ENCODE measurements at regions not wholly inside any gene's neighbourhood (a gene's known extent, or its start where the extent isn't known, plus 50 kb on each side); places are given as distances from the start of the nearest gene placed in this dataset.

DNA sequence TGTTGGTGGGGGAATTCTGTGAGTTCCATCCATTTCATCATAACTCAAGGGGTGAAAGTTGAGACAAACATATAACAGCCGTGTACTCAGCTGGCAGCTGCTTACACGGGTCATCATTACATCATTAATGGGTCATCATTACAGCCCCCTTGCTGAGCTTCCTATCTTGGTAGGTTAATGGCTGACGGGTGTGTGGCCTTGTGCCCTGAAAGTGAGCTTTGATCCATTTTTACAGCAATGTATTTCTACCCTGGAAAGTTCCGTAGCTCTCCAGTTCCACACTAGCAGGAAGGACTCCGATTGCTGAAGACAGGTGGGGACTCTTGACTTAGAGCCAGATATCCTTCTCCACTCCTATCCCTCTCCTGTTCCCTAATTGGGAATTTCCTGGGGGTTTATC lies 105.2 kb upstream of the DLX2 start:
- no CpG with 5 or more reads among the region's 5 CpGs for WGBS, 2 donors (ENCODE audit: extremely low coverage in 2 of 2, insufficient read length in 2 of 2, insufficient replicate concordance in 1 of 2)
- no peak for DNase-seq (ENCODE audit: low spot score)
- no peak overlapping the region for H3K14ac ChIP-seq (ENCODE audit: low read length)
- no peak overlapping the region for H3K27ac ChIP-seq (replicated peaks; ENCODE audit: low read length)
- no peaks in the 10 kb centered on the region for H3K36me3 ChIP-seq (replicated peaks in 1 of 2; ENCODE audit: control insufficient read depth in 2 of 2, insufficient read depth in 2 of 2, low read length in 2 of 2)
- no peak overlapping the region for H3K9ac ChIP-seq (ENCODE audit: low read depth, low read length, poor library complexity)
- H3K18ac ChIP-seq (ENCODE audit: low read length): no peak overlapping the region
- H2BK12ac ChIP-seq (ENCODE audit: low read length): no peak overlapping the region
- H3K4ac ChIP-seq (ENCODE audit: low read length): no peak overlapping the region
- H2BK15ac ChIP-seq (ENCODE audit: low read length): no peak overlapping the region
- H3K23ac ChIP-seq (ENCODE audit: low read depth, low read length, poor library complexity): no peak overlapping the region
- no peak overlapping the region for H4K91ac ChIP-seq (ENCODE audit: low read depth, low read length, poor library complexity)
- no peak overlapping the region for H4K8ac ChIP-seq (ENCODE audit: low read depth, low read length)
- H3K4me1 ChIP-seq (ENCODE audit: control insufficient read depth in 2 of 2, insufficient read depth in 1 of 2, low read depth in 1 of 2, low read length in 2 of 2): peaks cover 0 to 4% of the 10 kb centered on the region in 2 donors
- H3K27me3 ChIP-seq (ENCODE audit: control insufficient read depth in 3 of 3, insufficient read depth in 3 of 3, low read depth in 1 of 3, low read length in 3 of 3): no peaks in the 10 kb centered on the region
- H2AK5ac ChIP-seq (ENCODE audit: low read depth, low read length): no peak overlapping the region
- no peak overlapping the region for H3K4me3 ChIP-seq (ENCODE audit: low read length in 2 of 2)
- H2AFZ ChIP-seq (ENCODE audit: low read length): no peak overlapping the region
- H3K79me1 ChIP-seq (ENCODE audit: low read depth, low read length): no peaks in the 10 kb centered on the region
- H2BK120ac ChIP-seq (ENCODE audit: low read depth, low read length): no peak overlapping the region
- peaks cover 0 to 4% of the 10 kb centered on the region in 2 donors for H3K9me3 ChIP-seq (replicated peaks in 1 of 2; ENCODE audit: control insufficient read depth in 2 of 2, insufficient read depth in 1 of 2, low read depth in 1 of 2, low read length in 2 of 2)
- no peak overlapping the region for H3K4me2 ChIP-seq (ENCODE audit: insufficient read depth, low read length, poor library complexity, severe bottlenecking)
- H2BK5ac ChIP-seq (ENCODE audit: low read length): no peak overlapping the region

- no peak overlapping the region for H3K9ac ChIP-seq (ENCODE audit: low read depth, low read length, poor library complexity)
- H3K4me3 ChIP-seq (ENCODE audit: low read length in 2 of 2): no peak overlapping the region
- H3K36me3 ChIP-seq (replicated peaks in 1 of 2; ENCODE audit: control insufficient read depth in 2 of 2, insufficient read depth in 2 of 2, low read length in 2 of 2): no peaks in the 10 kb centered on the region
- no peak overlapping the region for H2BK12ac ChIP-seq (ENCODE audit: low read length)
- no peaks in the 10 kb centered on the region for H3K27me3 ChIP-seq (ENCODE audit: control insufficient read depth in 3 of 3, insufficient read depth in 3 of 3, low read depth in 1 of 3, low read length in 3 of 3)
- no peak overlapping the region for H3K18ac ChIP-seq (ENCODE audit: low read length)
- H3K4me1 ChIP-seq (ENCODE audit: control insufficient read depth in 2 of 2, insufficient read depth in 1 of 2, low read depth in 1 of 2, low read length in 2 of 2): peaks cover 4 to 8% of the 10 kb centered on the region in 2 donors
- H2BK120ac ChIP-seq (ENCODE audit: low read depth, low read length): no peak overlapping the region
- H2AFZ ChIP-seq (ENCODE audit: low read length): peak overlapping the region; percentile 49
- no peak overlapping the region for H3K4me2 ChIP-seq (ENCODE audit: insufficient read depth, low read length, poor library complexity, severe bottlenecking)
- H3K14ac ChIP-seq (ENCODE audit: low read length): no peak overlapping the region
- no peak overlapping the region for H4K8ac ChIP-seq (ENCODE audit: low read depth, low read length)
- H2AK5ac ChIP-seq (ENCODE audit: low read depth, low read length): no peak overlapping the region
- H3K23ac ChIP-seq (ENCODE audit: low read depth, low read length, poor library complexity): no peak overlapping the region
- no peak overlapping the region for H2BK5ac ChIP-seq (ENCODE audit: low read length)
- H3K9me3 ChIP-seq (replicated peaks in 1 of 2; ENCODE audit: control insufficient read depth in 2 of 2, insufficient read depth in 1 of 2, low read depth in 1 of 2, low read length in 2 of 2): peaks cover 0 to 4% of the 10 kb centered on the region in 2 donors
- no peak overlapping the region for H4K91ac ChIP-seq (ENCODE audit: low read depth, low read length, poor library complexity)
- H2BK15ac ChIP-seq (ENCODE audit: low read length): no peak overlapping the region
- WGBS, 2 donors (ENCODE audit: extremely low coverage in 2 of 2, insufficient read length in 2 of 2, insufficient replicate concordance in 1 of 2): no CpG with 5 or more reads among the region's 6 CpGs
- H3K79me1 ChIP-seq (ENCODE audit: low read depth, low read length): no peaks in the 10 kb centered on the region
- no peak overlapping the region for H3K27ac ChIP-seq (replicated peaks; ENCODE audit: low read length)
- H3K4ac ChIP-seq (ENCODE audit: low read length): no peak overlapping the region
- no peak for DNase-seq (ENCODE audit: low spot score)
These were observed 106.2 kb upstream of the DLX2 start for GRCh38 chr2:172208791-172209325.

DNA sequence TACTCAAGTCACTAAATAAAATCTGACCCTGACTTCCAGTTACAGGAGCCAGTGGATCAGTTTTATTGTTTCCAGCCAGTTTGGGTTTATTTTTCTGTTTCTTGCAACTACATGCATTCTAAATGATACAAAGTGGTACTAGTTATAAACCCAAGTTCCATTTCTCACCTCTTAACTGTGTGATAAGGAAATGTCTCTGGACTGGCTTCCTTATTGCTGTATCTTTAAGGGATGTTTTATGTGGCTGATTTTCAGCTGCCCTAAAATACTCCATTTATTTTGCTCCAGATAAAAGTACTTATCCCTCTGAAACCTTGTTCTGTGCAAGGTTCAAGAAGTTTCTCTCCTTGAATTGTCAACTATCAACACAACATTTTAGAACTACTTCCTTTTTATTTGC lies 107.9 kb upstream of the DLX2 start:
- Histone ChIP-seq H2AFZ (ENCODE audit: low read length) (no peak overlapping the region), H2AK5ac (ENCODE audit: low read depth, low read length) (no peak overlapping the region), H2BK15ac (ENCODE audit: low read length) (no peak overlapping the region), H2BK12ac (ENCODE audit: low read length) (no peak overlapping the region), H3K4me3 (ENCODE audit: low read length in 2 of 2) (no peak overlapping the region), H4K91ac (ENCODE audit: low read depth, low read length, poor library complexity) (no peak overlapping the region), H2BK120ac (ENCODE audit: low read depth, low read length) (no peak overlapping the region), H3K9me3 (replicated peaks in 1 of 2; ENCODE audit: control insufficient read depth in 2 of 2, insufficient read depth in 1 of 2, low read depth in 1 of 2, low read length in 2 of 2) (peaks cover 0 to 4% of the 10 kb centered on the region in 2 donors), H3K4me2 (ENCODE audit: insufficient read depth, low read length, poor library complexity, severe bottlenecking) (no peak overlapping the region), H3K23ac (ENCODE audit: low read depth, low read length, poor library complexity) (no peak overlapping the region), H2BK5ac (ENCODE audit: low read length) (no peak overlapping the region), H3K4me1 (ENCODE audit: control insufficient read depth in 2 of 2, insufficient read depth in 1 of 2, low read depth in 1 of 2, low read length in 2 of 2) (peaks cover 7 to 13% of the 10 kb centered on the region in 2 donors), H3K4ac (ENCODE audit: low read length) (no peak overlapping the region), H3K27me3 (ENCODE audit: control insufficient read depth in 3 of 3, insufficient read depth in 3 of 3, low read depth in 1 of 3, low read length in 3 of 3) (no peaks in the 10 kb centered on the region), H3K18ac (ENCODE audit: low read length) (no peak overlapping the region), H3K79me1 (ENCODE audit: low read depth, low read length) (no peaks in the 10 kb centered on the region), H3K14ac (ENCODE audit: low read length) (no peak overlapping the region), H3K9ac (ENCODE audit: low read depth, low read length, poor library complexity) (no peak overlapping the region), H3K36me3 (replicated peaks in 1 of 2; ENCODE audit: control insufficient read depth in 2 of 2, insufficient read depth in 2 of 2, low read length in 2 of 2) (no peaks in the 10 kb centered on the region), H3K27ac (replicated peaks; ENCODE audit: low read length) (no peak overlapping the region), H4K8ac (ENCODE audit: low read depth, low read length) (no peak overlapping the region)
- DNase-seq (ENCODE audit: low spot score): no peak

DNA sequence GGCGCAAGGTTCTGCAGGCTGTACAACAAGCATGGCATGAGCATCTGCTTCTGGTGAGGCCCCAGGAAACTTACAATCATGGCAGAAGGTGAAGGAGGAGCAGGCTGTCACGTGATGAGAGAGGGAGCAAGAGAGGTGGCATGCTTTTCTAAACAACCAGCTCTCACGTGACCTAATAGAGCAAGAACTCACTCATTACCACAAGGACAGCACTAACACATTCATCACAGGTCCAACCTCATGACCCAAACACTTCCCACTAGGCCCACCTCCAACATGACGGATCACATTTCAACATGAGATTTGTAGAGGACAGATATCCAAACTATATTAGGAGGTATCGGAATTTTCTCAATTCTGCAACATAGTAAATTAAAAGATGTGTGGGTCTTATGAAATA lies 108.8 kb upstream of the DLX2 start:
- Histone ChIP-seq H3K9ac (ENCODE audit: low read depth, low read length, poor library complexity) (no peak overlapping the region), H3K36me3 (replicated peaks in 1 of 2; ENCODE audit: control insufficient read depth in 2 of 2, insufficient read depth in 2 of 2, low read length in 2 of 2) (no peaks in the 10 kb centered on the region), H3K4ac (ENCODE audit: low read length) (no peak overlapping the region), H3K9me3 (replicated peaks in 1 of 2; ENCODE audit: control insufficient read depth in 2 of 2, insufficient read depth in 1 of 2, low read depth in 1 of 2, low read length in 2 of 2) (peaks cover 0 to 4% of the 10 kb centered on the region in 2 donors), H3K14ac (ENCODE audit: low read length) (no peak overlapping the region), H2BK15ac (ENCODE audit: low read length) (no peak overlapping the region), H3K23ac (ENCODE audit: low read depth, low read length, poor library complexity) (no peak overlapping the region), H3K4me2 (ENCODE audit: insufficient read depth, low read length, poor library complexity, severe bottlenecking) (no peak overlapping the region), H3K27me3 (ENCODE audit: control insufficient read depth in 3 of 3, insufficient read depth in 3 of 3, low read depth in 1 of 3, low read length in 3 of 3) (no peaks in the 10 kb centered on the region), H2BK5ac (ENCODE audit: low read length) (no peak overlapping the region), H3K18ac (ENCODE audit: low read length) (no peak overlapping the region), H3K27ac (replicated peaks; ENCODE audit: low read length) (no peak overlapping the region), H3K4me1 (ENCODE audit: control insufficient read depth in 2 of 2, insufficient read depth in 1 of 2, low read depth in 1 of 2, low read length in 2 of 2) (peaks cover 15 to 17% of the 10 kb centered on the region in 2 donors), H2BK12ac (ENCODE audit: low read length) (no peak overlapping the region), H2BK120ac (ENCODE audit: low read depth, low read length) (no peak overlapping the region), H4K91ac (ENCODE audit: low read depth, low read length, poor library complexity) (no peak overlapping the region), H3K79me1 (ENCODE audit: low read depth, low read length) (no peaks in the 10 kb centered on the region), H3K4me3 (ENCODE audit: low read length in 2 of 2) (no peak overlapping the region), H4K8ac (ENCODE audit: low read depth, low read length) (no peak overlapping the region), H2AFZ (ENCODE audit: low read length) (no peak overlapping the region), H2AK5ac (ENCODE audit: low read depth, low read length) (no peak overlapping the region)
- DNase-seq (ENCODE audit: low spot score): no peak
- no CpG with 5 or more reads among the region's 5 CpGs for WGBS, 2 donors (ENCODE audit: extremely low coverage in 2 of 2, insufficient read length in 2 of 2, insufficient replicate concordance in 1 of 2)
